ENCODE measurements at regions not wholly inside any gene's neighbourhood (a gene's known extent, or its start where the extent isn't known, plus 50 kb on each side); places are given as distances from the start of the nearest gene placed in this dataset.
A peak's percentile ranks its signal among the peaks of the same experiment; 100 is the strongest.

DNA sequence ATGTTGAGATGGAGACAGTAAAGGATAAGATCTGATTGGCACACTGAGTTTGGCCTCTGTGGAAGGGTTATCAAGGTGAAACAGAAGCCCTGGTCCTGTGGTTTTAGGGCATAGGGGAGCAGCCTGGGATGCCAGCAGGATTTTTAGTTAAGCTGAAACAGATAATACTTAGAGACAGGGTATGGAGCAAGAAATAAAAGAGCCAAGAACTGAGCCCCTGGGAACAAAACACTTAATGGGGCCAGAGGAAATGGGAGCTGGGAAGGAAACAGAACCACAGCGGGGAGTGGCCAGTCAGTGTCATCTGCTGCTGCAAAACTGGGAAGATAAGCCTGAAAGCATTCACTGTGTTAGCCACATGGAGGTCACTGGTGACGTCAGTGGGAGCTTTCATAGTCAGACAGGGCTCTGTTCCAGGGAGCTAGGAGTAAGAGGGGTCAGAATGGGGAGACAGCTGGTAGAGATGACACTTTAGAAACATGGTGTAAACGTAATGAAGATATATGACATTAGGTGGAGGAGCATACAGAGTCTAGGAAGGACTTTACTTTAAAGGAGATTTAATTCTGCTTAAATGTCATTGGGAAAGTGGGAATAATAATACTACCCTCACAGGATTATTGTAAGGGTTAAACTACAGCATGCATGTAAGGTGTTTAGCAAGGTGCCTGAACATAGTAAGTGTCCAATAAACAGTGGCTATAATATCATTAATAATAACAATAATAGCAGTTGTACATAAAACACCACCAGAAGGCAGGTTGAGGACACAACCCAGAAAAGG lies 172.7 kb upstream of the CTNNB1 start (continued):
- TF ChIP-seq, protein P1, sequence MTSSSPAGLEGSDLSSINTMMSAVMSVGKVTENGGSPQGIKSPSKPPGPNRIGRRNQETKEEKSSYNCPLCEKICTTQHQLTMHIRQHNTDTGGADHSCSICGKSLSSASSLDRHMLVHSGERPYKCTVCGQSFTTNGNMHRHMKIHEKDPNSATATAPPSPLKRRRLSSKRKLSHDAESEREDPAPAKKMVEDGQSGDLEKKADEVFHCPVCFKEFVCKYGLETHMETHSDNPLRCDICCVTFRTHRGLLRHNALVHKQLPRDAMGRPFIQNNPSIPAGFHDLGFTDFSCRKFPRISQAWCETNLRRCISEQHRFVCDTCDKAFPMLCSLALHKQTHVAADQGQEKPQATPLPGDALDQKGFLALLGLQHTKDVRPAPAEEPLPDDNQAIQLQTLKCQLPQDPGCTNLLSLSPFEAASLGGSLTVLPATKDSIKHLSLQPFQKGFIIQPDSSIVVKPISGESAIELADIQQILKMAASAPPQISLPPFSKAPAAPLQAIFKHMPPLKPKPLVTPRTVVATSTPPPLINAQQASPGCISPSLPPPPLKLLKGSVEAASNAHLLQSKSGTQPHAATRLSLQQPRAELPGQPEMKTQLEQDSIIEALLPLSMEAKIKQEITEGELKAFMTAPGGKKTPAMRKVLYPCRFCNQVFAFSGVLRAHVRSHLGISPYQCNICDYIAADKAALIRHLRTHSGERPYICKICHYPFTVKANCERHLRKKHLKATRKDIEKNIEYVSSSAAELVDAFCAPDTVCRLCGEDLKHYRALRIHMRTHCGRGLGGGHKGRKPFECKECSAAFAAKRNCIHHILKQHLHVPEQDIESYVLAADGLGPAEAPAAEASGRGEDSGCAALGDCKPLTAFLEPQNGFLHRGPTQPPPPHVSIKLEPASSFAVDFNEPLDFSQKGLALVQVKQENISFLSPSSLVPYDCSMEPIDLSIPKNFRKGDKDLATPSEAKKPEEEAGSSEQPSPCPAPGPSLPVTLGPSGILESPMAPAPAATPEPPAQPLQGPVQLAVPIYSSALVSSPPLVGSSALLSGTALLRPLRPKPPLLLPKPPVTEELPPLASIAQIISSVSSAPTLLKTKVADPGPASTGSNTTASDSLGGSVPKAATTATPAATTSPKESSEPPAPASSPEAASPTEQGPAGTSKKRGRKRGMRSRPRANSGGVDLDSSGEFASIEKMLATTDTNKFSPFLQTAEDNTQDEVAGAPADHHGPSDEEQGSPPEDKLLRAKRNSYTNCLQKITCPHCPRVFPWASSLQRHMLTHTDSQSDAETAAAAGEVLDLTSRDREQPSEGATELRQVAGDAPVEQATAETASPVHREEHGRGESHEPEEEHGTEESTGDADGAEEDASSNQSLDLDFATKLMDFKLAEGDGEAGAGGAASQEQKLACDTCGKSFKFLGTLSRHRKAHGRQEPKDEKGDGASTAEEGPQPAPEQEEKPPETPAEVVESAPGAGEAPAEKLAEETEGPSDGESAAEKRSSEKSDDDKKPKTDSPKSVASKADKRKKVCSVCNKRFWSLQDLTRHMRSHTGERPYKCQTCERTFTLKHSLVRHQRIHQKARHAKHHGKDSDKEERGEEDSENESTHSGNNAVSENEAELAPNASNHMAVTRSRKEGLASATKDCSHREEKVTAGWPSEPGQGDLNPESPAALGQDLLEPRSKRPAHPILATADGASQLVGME (CRISPR knock-in tag; IDR thresholded peaks at IDR 0.05) = 0 out of 2 replicates have a peak, but pooled peaks have one; percentile 51
- TF ChIP-seq GATAD2B (IDR thresholded peaks at IDR 0.05; ENCODE audit: borderline replicate concordance) (no peak), FOXP1 (CRISPR knock-in tag; IDR thresholded peaks at IDR 0.05) (no peak), DPF2 (IDR thresholded peaks at IDR 0.05) (peak; percentile 77), ZNF830 (CRISPR knock-in tag; IDR thresholded peaks at IDR 0.05) (no peak), MED1 (CRISPR knock-in tag; IDR thresholded peaks at IDR 0.05; ENCODE audit: borderline replicate concordance) (no peak), POLR2G (IDR thresholded peaks at IDR 0.05; ENCODE audit: low read depth, low read length) (no peak), MEIS2 (IDR thresholded peaks at IDR 0.05; ENCODE audit: partially characterized antibody) (peak; percentile 67), SRSF7 (optimal IDR thresholded peaks at IDR 0.05; ENCODE audit: low read depth, low read length) (no peak), HLTF (IDR thresholded peaks at IDR 0.05) (no peak), TARDBP (IDR thresholded peaks at IDR 0.05) (no peak), MCM2 (IDR thresholded peaks at IDR 0.05; ENCODE audit: low read depth) (no peak)
- TF ChIP-seq, protein P2, sequence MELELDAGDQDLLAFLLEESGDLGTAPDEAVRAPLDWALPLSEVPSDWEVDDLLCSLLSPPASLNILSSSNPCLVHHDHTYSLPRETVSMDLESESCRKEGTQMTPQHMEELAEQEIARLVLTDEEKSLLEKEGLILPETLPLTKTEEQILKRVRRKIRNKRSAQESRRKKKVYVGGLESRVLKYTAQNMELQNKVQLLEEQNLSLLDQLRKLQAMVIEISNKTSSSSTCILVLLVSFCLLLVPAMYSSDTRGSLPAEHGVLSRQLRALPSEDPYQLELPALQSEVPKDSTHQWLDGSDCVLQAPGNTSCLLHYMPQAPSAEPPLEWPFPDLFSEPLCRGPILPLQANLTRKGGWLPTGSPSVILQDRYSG (tag; conservative IDR thresholded peaks at IDR 0.05; ENCODE audit: low read depth) = no peak
- TF ChIP-seq, protein P3, sequence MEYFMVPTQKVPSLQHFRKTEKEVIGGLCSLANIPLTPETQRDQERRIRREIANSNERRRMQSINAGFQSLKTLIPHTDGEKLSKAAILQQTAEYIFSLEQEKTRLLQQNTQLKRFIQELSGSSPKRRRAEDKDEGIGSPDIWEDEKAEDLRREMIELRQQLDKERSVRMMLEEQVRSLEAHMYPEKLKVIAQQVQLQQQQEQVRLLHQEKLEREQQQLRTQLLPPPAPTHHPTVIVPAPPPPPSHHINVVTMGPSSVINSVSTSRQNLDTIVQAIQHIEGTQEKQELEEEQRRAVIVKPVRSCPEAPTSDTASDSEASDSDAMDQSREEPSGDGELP (CRISPR knock-in tag; IDR thresholded peaks at IDR 0.05; ENCODE audit: borderline replicate concordance) = no peak
- TF ChIP-seq, protein P4, sequence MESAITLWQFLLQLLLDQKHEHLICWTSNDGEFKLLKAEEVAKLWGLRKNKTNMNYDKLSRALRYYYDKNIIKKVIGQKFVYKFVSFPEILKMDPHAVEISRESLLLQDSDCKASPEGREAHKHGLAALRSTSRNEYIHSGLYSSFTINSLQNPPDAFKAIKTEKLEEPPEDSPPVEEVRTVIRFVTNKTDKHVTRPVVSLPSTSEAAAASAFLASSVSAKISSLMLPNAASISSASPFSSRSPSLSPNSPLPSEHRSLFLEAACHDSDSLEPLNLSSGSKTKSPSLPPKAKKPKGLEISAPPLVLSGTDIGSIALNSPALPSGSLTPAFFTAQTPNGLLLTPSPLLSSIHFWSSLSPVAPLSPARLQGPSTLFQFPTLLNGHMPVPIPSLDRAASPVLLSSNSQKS (CRISPR knock-in tag; IDR thresholded peaks at IDR 0.05) = no peak
- TF ChIP-seq, protein P5, sequence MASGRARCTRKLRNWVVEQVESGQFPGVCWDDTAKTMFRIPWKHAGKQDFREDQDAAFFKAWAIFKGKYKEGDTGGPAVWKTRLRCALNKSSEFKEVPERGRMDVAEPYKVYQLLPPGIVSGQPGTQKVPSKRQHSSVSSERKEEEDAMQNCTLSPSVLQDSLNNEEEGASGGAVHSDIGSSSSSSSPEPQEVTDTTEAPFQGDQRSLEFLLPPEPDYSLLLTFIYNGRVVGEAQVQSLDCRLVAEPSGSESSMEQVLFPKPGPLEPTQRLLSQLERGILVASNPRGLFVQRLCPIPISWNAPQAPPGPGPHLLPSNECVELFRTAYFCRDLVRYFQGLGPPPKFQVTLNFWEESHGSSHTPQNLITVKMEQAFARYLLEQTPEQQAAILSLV (tag; IDR thresholded peaks at IDR 0.05) = no peak
